ENCODE measurements at regions not wholly inside any gene's neighbourhood (a gene's known extent, or its start where the extent isn't known, plus 50 kb on each side); places are given as distances from the start of the nearest gene placed in this dataset.

- TF ChIP-seq HDAC6 (IDR thresholded peaks at IDR 0.05; ENCODE audit: low read depth, low read length), result no peak
- no peak for TF ChIP-seq CHD7 (IDR thresholded peaks at IDR 0.05; ENCODE audit: insufficient replicate concordance, low read length)
- TF ChIP-seq CTCF (IDR thresholded peaks at IDR 0.05; ENCODE audit: control extremely low read depth in 1 of 3, insufficient read depth in 1 of 3, low read depth in 1 of 3, low read length in 3 of 3), result no peak
- no peak for TF ChIP-seq CEBPB (IDR thresholded peaks at IDR 0.05; ENCODE audit: low read depth, low read length)
- no peak for TF ChIP-seq BRCA1 (IDR thresholded peaks at IDR 0.05; ENCODE audit: low read depth, low read length)
- no peak for TF ChIP-seq RXRA (IDR thresholded peaks at IDR 0.05; ENCODE audit: insufficient read depth, low read depth, low read length)
These were observed 550.6 kb upstream of the SEMA3D start for GRCh38 chr7:85737426-85737825.

Data from H1 (cell line).